ENCODE measurements at regions not wholly inside any gene's neighbourhood (a gene's known extent, or its start where the extent isn't known, plus 50 kb on each side); places are given as distances from the start of the nearest gene placed in this dataset.

DNA sequence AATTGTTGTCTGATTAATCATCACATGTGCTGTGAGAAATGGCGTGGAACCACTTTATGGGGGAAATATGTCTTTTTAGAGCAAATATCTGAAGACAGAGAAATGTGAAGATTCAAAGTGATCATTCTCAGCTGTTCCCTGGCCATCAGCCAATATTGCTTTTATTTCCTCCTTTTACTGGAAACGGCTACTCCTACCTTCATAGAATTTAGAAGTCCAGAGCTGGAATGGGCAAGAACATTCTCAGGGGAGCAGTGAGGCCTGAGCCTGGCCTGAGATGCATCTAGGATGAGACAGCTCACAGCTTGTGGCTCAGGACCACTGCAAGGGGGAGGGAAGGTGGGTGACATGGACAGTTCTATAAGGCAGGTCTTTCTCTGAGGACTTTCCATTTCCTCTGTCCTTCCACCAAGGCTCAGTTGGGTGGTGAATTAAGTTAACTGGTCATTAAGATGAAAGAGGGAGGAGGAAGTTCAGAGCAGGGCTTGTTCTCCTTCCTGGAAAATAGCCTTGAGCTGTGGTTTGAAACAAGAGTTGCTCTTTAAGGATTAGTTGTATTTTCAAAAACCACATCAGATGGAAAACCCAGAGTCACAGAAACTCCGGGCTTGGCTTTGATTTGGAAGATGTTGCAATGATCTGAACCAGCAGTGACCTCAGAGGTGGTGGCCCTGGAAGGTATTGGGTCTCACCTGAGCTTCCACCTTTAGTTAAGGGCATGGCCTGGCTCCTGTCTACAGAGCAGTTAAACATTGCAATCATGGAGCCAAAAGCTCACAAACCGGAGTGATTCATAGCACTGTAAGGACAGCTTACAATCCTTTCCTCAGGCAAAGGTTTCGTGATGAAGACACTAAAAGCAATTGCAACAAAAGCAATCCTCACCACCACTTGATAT is 144.3 kb downstream of the VAPA start:
- DNase-seq (ENCODE audit: low read depth): peak; percentile 10

- DNase-seq (ENCODE audit: low read depth): no peak
These were observed 146.0 kb downstream of the VAPA start for GRCh38 chr18:10059610-10060468.

DNA sequence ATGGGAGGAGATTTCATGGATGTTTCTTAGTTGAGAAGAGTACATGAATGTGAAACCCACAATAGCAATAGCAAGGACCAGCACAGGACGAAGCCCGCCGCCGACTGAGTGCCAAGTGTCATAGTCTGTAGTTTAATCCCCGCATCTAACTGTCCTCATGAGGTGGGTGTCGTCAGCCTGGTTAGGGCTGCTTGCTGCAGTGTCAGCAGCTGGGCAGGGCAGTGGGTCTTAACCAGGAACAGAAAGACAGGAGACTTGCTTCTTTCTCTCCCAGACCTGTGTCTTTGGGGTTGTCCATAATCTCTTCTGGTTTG is 146.6 kb downstream of the VAPA start:
- DNase-seq (ENCODE audit: low read depth): no peak

DNA sequence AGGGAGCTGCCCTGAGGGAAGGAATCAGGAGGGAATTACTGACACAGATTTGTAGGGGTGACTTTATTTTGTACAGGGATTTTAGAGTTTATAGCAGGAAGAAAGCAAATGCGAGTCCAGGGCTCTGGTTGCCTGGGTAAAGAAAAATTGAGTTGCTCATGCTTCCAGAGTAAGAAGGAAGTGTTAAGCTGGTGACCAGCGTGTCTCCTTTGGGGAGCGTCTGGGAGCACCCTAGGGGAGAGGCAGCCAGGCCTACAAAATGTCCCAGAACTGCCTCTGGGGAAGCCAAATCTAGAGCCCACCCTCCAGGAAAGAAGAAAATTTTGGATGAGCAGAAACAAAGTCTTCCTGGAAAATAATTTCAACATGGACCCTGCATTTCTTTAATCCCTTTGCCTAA is 147.0 kb downstream of the VAPA start:
- DNase-seq (ENCODE audit: low read depth): no peak

- no peak for DNase-seq (ENCODE audit: low read depth)
These were observed 147.8 kb downstream of the VAPA start for GRCh38 chr18:10061566-10062140.

GRCh38 chr18:10062302-10063300 is 148.8 kb downstream of the VAPA start:
- DNase-seq (ENCODE audit: low read depth): no peak

- no peak for DNase-seq (ENCODE audit: low read depth)
These were observed 149.7 kb downstream of the VAPA start for GRCh38 chr18:10063489-10063888.

GRCh38 chr18:10064267-10064666 is 150.5 kb downstream of the VAPA start:
- no peak for DNase-seq (ENCODE audit: low read depth)

DNA sequence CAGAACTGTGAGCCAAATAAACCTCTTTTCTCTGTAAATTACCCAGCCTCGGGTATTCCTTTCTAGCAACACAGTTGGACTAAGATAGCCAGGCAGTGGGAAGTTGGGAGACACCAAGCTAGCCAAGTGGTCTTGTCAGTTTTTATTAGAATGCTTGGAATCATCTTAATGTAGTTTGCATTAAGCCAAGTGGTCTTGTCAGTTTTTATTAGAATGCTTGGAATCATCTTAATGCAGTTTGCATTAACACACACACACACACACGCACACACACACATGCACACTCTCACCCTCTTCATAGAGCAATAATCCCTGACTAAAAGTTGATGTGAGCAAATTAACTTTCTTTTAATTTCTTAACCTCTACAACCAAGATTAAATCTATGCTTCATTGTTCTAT is 151.5 kb downstream of the VAPA start:
- no peak for DNase-seq (ENCODE audit: low read depth)

- no peak for DNase-seq (ENCODE audit: low read depth)
These were observed 154.1 kb downstream of the VAPA start for GRCh38 chr18:10067670-10068659.

DNA sequence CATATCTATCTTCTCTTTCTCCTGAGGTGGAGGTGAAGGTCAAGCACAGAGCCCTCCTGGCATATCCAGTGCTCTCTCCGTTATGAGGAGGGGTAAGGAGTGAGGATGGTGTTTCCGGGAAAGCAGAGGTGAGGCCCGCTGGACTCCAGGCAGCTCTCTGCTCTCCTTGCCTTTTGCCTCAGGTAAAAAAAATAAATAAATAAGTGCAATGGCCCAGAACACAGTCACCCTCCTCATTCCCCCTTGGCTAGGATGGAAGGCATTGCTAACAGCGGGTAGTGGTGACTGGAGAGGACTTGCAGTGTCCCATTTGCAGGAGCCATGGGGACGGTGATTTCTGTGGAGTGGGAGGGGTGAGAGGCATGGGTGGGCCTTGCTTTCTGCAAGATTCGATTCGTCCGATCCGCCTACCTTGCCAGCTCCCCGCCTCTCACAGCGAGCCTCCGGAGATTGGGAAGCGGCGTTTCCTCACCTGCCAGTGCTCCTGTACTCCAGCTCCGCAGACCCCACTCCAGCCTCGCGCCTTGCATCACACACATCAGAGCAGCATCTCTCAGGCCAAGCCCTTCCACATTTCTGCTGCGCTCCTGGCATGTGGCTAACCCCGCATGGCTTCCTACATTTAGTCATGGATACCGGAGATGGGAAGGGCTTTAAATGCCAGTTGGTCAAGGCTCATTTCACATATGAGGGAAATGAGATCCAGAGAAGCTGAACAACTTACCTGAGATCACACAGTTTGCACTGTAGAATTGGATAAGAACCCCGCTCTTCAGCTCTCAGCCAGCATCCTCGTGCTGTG is 155.2 kb downstream of the VAPA start:
- DNase-seq (ENCODE audit: low read depth): no peak

DNA sequence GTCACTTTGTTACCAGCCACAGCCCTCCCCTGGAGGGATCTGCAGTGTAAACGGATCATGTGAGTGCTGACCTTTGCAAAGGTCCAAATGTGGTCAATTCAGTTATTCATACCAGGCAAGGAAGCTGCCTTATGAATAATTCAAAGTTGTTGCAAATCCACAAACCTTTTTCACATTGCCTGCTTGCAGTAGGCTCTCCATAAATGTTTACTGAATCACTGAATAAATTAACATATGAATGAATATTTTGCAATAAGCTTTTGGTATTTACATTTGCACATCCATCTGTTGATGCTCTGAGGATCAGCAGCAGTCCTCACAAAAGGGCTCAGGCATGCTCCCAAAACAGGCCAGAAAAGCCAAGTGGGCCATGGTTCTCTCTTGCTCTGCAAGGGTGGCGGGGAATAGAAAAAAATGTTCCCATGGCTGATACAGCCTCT is 156.8 kb downstream of the VAPA start:
- DNase-seq (ENCODE audit: low read depth): no peak

GRCh38 chr18:10072671-10073175 is 158.9 kb downstream of the VAPA start:
- DNase-seq (ENCODE audit: low read depth): peak; percentile 38

DNA sequence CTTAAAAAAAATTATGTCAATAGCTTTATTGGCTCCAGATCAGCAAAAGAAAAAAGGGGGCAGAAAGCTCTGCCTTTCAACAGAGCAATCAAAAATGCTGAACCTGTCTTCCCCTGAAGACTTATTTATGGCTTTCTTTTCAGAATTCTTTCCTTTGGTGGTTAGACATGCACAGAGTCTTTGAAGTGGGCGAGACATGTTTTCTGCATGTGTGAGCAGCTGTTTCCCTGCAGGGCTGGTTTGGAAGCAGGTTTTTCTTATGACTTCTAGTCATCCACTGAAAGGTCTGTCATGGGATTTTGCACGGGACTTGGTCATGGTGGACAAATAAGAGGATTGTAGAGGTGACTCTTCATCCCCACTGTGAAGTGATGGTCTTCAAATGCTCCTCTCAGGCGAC is 160.3 kb downstream of the VAPA start:
- DNase-seq (ENCODE audit: low read depth): no peak

DNA sequence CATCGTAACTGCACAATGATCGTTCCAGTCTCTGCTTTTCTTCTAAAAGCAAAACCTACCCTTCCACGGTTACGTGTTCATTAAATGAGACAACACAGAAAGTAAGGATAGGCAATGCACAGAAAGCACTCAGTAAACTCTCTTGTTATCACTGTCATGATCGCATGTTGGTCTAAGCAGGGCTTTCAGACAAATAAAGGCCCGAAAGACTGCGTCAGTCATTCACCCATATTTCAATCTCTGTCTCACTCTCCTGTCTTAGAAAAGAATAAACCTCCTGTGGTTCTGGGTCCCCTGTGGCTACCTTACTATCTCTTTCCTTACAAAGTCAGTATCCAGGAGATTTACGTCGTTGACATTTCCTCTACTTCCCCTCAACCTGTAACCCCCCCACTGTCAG is 160.9 kb downstream of the VAPA start:
- DNase-seq (ENCODE audit: low read depth): no peak

DNA sequence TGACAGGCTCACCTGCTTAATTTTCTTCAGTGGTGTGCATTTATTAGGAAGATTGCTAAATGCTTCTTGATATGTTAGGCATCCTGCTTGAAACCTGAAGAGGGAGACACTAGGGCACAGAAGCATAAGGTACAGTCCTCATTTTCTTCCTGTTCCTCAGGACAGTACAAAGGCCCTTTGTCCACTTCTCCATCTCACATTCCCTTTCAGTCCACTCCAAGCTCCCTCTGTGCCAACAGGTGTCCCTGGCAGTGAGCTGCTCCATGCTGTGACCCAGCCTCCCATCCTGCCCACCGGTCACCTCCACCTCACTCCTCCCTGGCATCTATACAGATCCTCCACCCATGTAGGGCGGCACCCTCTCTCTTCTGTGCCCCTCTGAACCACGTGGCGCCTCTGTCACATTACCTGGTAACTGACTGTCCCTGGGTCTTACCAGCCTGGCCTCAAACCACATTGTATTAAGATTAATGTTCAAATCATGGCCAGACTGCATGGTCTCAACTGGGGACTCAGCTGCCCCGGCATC is 162.8 kb downstream of the VAPA start:
- no peak for DNase-seq (ENCODE audit: low read depth)

GRCh38 chr18:10077986-10078385 is 164.2 kb downstream of the VAPA start:
- DNase-seq (ENCODE audit: low read depth): no peak

- no peak for DNase-seq (ENCODE audit: low read depth)
These were observed 166.6 kb downstream of the VAPA start for GRCh38 chr18:10080372-10080771.

GRCh38 chr18:10081492-10081891 is 167.7 kb downstream of the VAPA start:
- DNase-seq (ENCODE audit: low read depth): no peak

Measured in HS-5 (cell line).